ENCODE measurements at regions not wholly inside any gene's neighbourhood (a gene's known extent, or its start where the extent isn't known, plus 50 kb on each side); places are given as distances from the start of the nearest gene placed in this dataset.

GRCh38 chr7:3106361-3106826, 62.7 kb upstream of the CARD11 start:
- H3K9me3 Mint-ChIP-seq (ENCODE audit: unreplicated experiment) = peaks cover 2% of the 10 kb centered on the region
- H3K36me3 Mint-ChIP-seq (ENCODE audit: unreplicated experiment) = no peaks in the 10 kb centered on the region
- no peak overlapping the region for H3K27ac Mint-ChIP-seq (ENCODE audit: unreplicated experiment)
- no peak for TF ChIP-seq CTCF (IDR thresholded peaks at IDR 0.05; ENCODE audit: partially characterized antibody, unreplicated experiment)
- H3K4me1 Mint-ChIP-seq (ENCODE audit: low read depth, unreplicated experiment) = no peaks in the 10 kb centered on the region
- no peak for DNase-seq
- no peak overlapping the region for H3K4me3 Mint-ChIP-seq (ENCODE audit: unreplicated experiment)
- H3K27me3 Mint-ChIP-seq (ENCODE audit: unreplicated experiment) = peaks cover 5% of the 10 kb centered on the region

GRCh38 chr7:3107228-3107763, 63.6 kb upstream of the CARD11 start:
- no peak for TF ChIP-seq CTCF (IDR thresholded peaks at IDR 0.05; ENCODE audit: partially characterized antibody, unreplicated experiment)
- H3K4me3 Mint-ChIP-seq (ENCODE audit: unreplicated experiment) = no peak overlapping the region
- peaks cover 2% of the 10 kb centered on the region for H3K9me3 Mint-ChIP-seq (ENCODE audit: unreplicated experiment)
- DNase-seq = no peak
- H3K27ac Mint-ChIP-seq (ENCODE audit: unreplicated experiment) = no peak overlapping the region
- H3K36me3 Mint-ChIP-seq (ENCODE audit: unreplicated experiment) = no peaks in the 10 kb centered on the region
- no peaks in the 10 kb centered on the region for H3K4me1 Mint-ChIP-seq (ENCODE audit: low read depth, unreplicated experiment)
- peaks cover 5% of the 10 kb centered on the region for H3K27me3 Mint-ChIP-seq (ENCODE audit: unreplicated experiment)

- Mint-ChIP-seq H3K36me3 (ENCODE audit: unreplicated experiment) (peaks cover 2% of the 10 kb centered on the region), H3K9me3 (ENCODE audit: unreplicated experiment) (peaks cover 2% of the 10 kb centered on the region), H3K4me3 (ENCODE audit: unreplicated experiment) (no peak overlapping the region), H3K27ac (ENCODE audit: unreplicated experiment) (no peak overlapping the region), H3K4me1 (ENCODE audit: low read depth, unreplicated experiment) (no peaks in the 10 kb centered on the region), H3K27me3 (ENCODE audit: unreplicated experiment) (peaks cover 5% of the 10 kb centered on the region)
- no peak for DNase-seq
- TF ChIP-seq CTCF (IDR thresholded peaks at IDR 0.05; ENCODE audit: partially characterized antibody, unreplicated experiment) = no peak
These were observed 64.4 kb upstream of the CARD11 start for GRCh38 chr7:3107889-3108570.

GRCh38 chr7:3109311-3109915, 65.7 kb upstream of the CARD11 start:
- H3K9me3 Mint-ChIP-seq (ENCODE audit: unreplicated experiment) = peaks cover 4% of the 10 kb centered on the region
- no peak for TF ChIP-seq CTCF (IDR thresholded peaks at IDR 0.05; ENCODE audit: partially characterized antibody, unreplicated experiment)
- peaks cover 9% of the 10 kb centered on the region for H3K36me3 Mint-ChIP-seq (ENCODE audit: unreplicated experiment)
- H3K4me3 Mint-ChIP-seq (ENCODE audit: unreplicated experiment) = no peak overlapping the region
- no peak overlapping the region for H3K27ac Mint-ChIP-seq (ENCODE audit: unreplicated experiment)
- H3K4me1 Mint-ChIP-seq (ENCODE audit: low read depth, unreplicated experiment) = no peaks in the 10 kb centered on the region
- no peak for DNase-seq
- H3K27me3 Mint-ChIP-seq (ENCODE audit: unreplicated experiment) = peaks cover 5% of the 10 kb centered on the region
